ENCODE measurements at regions not wholly inside any gene's neighbourhood (a gene's known extent, or its start where the extent isn't known, plus 50 kb on each side); places are given as distances from the start of the nearest gene placed in this dataset.

DNA sequence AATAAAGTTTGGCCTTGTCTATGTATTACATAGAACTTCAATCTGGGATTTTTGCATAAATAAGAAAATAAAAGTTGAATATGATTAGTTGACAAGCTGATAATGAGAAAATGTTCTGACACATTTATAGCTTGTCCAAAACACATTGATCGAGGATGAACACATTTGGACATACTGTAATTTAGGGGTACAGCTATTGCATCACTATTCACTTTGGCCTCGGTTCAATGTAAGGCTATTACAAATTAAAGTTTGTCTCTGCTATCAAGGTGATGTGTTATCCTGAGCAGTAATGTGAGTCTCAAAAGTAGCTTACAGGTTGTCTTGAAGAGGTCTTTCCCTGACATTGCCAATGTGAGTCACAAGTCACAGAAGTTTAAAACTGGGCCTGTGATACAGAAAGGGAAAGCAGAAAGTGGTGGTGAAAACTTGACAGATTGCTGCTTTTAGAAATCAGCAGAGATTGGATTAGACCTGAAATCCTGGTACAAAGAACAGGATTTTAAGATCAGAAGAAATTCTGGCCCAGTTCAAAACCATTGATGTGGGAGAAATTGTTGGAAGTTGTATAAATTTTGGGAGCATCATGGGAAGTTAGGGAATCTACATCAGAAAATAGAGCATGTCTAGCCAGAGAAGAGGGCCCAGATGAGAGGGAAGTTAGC, 674.1 kb downstream of the NYAP2 start:
- TF ChIP-seq, protein P1, sequence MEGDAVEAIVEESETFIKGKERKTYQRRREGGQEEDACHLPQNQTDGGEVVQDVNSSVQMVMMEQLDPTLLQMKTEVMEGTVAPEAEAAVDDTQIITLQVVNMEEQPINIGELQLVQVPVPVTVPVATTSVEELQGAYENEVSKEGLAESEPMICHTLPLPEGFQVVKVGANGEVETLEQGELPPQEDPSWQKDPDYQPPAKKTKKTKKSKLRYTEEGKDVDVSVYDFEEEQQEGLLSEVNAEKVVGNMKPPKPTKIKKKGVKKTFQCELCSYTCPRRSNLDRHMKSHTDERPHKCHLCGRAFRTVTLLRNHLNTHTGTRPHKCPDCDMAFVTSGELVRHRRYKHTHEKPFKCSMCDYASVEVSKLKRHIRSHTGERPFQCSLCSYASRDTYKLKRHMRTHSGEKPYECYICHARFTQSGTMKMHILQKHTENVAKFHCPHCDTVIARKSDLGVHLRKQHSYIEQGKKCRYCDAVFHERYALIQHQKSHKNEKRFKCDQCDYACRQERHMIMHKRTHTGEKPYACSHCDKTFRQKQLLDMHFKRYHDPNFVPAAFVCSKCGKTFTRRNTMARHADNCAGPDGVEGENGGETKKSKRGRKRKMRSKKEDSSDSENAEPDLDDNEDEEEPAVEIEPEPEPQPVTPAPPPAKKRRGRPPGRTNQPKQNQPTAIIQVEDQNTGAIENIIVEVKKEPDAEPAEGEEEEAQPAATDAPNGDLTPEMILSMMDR (IDR thresholded peaks at IDR 0.05; ENCODE audit: insufficient read depth, low read depth, low read length, missing control alignments) = no peak
- DNase-seq (ENCODE audit: low read depth) = no peak
- no peak overlapping the region for H3K4me3 ChIP-seq (ENCODE audit: low read depth, low read length)

DNA sequence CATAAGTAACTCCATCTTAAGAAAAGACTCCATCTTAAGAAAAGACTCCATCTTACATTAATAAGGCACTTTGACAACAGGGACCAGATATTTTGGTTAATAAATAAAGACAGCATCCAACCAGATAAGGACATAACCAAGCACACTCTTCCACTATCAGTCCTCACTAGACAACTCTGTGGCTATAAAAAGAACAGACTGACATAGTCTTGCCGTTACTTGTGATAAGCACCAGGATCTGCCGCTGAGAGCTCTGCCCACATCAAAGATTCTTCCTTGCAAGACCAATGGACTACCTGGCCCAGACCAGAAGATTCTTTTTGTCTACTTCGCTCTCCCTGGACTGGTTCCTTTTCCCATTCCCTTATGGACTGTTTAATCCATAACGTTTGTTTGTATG, 667.4 kb downstream of the NYAP2 start:
- TF ChIP-seq, protein P1 (IDR thresholded peaks at IDR 0.05; ENCODE audit: insufficient read depth, low read depth, low read length, missing control alignments) = no peak
- DNase-seq (ENCODE audit: low read depth) = no peak
- H3K4me3 ChIP-seq (ENCODE audit: low read depth, low read length) = no peak overlapping the region

DNA sequence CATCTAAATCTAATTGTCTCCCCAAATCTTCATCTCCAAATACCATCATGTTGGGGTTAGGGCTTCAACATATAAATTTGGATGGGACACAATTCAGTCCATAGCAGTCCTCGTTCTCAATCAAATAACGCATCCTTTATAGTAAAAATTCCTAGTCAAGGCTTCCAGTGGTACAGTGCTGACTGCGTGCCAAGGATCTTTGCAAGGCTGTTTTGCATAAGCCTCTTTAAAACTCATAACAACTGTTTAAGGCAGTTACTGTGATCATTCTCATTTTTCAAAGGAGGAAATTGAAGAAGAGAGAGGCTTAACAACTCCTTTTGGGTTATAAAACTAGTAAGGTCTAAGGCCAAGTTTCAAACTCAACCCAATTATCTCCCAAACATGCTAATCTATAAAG, 666.9 kb downstream of the NYAP2 start:
- TF ChIP-seq, protein P1 (IDR thresholded peaks at IDR 0.05; ENCODE audit: insufficient read depth, low read depth, low read length, missing control alignments) = no peak
- H3K4me3 ChIP-seq (ENCODE audit: low read depth, low read length) = no peak overlapping the region
- no peak for DNase-seq (ENCODE audit: low read depth)

DNA sequence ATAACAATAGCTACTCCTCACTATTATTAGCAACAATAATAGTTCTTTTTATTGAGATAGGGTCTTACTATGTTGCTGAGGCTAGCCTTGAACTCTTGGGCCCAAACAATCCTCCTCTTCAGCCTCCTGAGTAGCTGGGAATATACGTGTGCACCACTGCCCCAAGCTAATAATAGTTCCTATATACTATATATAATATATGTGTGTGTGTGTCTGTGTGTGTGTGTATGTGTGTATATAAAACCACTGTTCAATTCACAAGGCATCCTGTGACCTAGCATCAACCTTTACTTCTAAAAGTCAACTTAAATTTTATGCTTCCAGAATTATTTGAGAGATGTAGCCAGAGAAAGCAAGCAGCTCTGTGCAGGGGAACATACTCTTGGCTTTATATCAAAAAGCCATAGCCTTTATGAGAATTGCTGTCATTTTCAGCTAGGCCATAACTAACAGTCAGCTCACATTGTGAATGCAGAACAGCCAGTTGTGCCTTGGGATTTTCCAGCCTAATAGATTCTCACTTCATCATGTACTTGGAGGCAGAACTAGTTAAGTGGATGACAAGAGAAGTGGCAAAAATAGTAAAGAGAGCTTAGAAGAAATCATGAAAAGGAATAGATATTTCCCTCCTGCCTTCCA, 665.5 kb downstream of the NYAP2 start:
- H3K4me3 ChIP-seq (ENCODE audit: low read depth, low read length) = no peak overlapping the region
- DNase-seq (ENCODE audit: low read depth) = no peak
- TF ChIP-seq, protein P1 (IDR thresholded peaks at IDR 0.05; ENCODE audit: insufficient read depth, low read depth, low read length, missing control alignments) = no peak

DNA sequence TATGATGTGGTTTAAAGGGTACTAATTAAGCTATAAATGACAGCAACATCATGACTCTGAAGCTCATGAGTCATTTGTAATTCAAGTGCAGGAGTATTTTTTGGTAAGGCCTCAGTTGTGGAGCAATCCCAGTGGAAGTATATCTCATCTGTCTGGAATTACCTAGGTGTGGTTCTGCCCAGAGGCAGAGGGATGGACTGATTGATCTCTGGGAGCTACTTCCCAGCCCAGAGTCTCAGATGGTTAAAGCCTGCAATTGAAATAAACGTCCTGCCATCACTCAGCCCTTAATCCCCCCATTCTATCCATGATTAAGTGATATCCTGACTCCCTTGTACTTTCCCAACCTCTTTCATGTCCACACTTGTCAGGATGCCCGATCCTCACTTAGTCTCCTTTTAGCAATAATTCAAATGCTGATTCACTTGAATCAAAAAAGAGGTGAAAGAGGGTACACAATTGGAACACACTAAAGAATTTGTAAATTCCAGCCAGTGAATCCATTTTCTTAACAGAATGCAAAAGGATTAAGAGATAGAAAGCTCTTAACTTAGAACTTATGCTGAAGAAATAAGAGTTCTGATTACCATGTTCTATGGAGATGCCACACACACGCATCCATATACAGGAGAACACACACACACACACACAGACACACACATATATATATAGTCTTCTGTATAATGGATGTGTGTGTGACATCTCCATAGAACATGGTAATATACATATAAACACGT, 664.4 kb downstream of the NYAP2 start:
- no peak overlapping the region for H3K4me3 ChIP-seq (ENCODE audit: low read depth, low read length)
- DNase-seq (ENCODE audit: low read depth) = no peak
- TF ChIP-seq, protein P1 (IDR thresholded peaks at IDR 0.05; ENCODE audit: insufficient read depth, low read depth, low read length, missing control alignments) = no peak

DNA sequence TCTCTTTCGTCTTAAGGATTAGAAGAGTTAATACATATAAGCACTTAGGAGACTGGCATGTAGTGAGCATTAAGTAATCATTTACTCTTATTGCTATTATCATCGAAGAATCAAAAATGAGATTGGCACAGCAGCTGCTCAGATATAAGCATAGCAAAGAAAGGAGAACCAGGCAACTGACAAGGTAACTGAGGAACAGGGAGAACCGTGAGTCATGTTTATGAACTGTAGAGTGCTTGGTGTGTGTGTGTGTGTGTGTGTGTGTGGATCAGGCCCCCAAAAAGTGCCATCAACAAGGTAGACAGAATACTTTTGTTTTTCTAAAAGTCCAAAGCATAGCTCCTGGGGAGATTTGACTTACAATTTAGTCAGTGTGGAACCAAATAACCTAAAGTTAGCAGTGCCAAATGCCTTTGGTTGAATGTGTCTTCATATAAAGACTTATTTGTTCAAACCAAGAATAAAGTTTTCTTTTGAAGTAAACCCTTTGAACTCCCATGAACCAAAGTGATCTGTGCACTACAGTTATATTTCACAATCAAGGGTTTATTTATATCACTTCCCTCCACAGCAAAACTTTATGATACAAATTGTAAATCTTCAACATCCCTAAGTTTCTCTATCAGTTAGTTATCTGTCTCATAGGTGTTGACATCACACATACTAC, 660.6 kb downstream of the NYAP2 start:
- H3K4me3 ChIP-seq (ENCODE audit: low read depth, low read length) = no peak overlapping the region
- TF ChIP-seq, protein P1 (IDR thresholded peaks at IDR 0.05; ENCODE audit: insufficient read depth, low read depth, low read length, missing control alignments) = no peak
- DNase-seq (ENCODE audit: low read depth) = no peak
